Mucosa of rectum (tissue), 2 donors: ENCODE measurements at regions not wholly inside any gene's neighbourhood (a gene's known extent, or its start where the extent isn't known, plus 50 kb on each side); places are given as distances from the start of the nearest gene placed in this dataset.

ENCODE experiments used
- H3K27ac ChIP-seq, 2 donors: one replicate each; pipeline ENCODE4 v1.7.0; 2013; ENCODE audit warnings: inconsistent platforms in 2 of 2, low read depth in 2 of 2, low read length in 2 of 2
- H3K27me3 ChIP-seq, 2 donors: one replicate each; pipeline ENCODE4 v1.7.0; 2013; ENCODE audit warnings: low read length in 2 of 2; ENCODE audit not compliant: control insufficient read depth in 2 of 2, insufficient read depth in 2 of 2
- H3K36me3 ChIP-seq, 2 donors: one replicate each; pipeline ENCODE4 v1.7.0; 2013; ENCODE audit warnings: low read length in 2 of 2; ENCODE audit not compliant: control insufficient read depth in 2 of 2, insufficient read depth in 2 of 2
- H3K4me1 ChIP-seq, 2 donors: one replicate each; pipeline ENCODE4 v1.7.0; 2013; ENCODE audit warnings: low read length in 2 of 2, mild to moderate bottlenecking in 1 of 2; ENCODE audit not compliant: control insufficient read depth in 2 of 2, insufficient read depth in 2 of 2
- H3K4me3 ChIP-seq, 2 donors: one replicate each; pipeline ENCODE4 v1.7.0; 2013; ENCODE audit warnings: low read length in 2 of 2
- H3K9ac ChIP-seq, 2 donors: one replicate each; pipeline ENCODE4 v1.7.0; 2013; ENCODE audit warnings: low read length in 2 of 2, low read depth in 1 of 2, mild to moderate bottlenecking in 1 of 2
- H3K9me3 ChIP-seq, 2 donors: one replicate each; pipeline ENCODE4 v1.7.0; 2013; ENCODE audit warnings: low read length in 2 of 2; ENCODE audit not compliant: control insufficient read depth in 2 of 2
- donor health status: healthy.
- donor health status: Normal muscosa, but diverticular disease.

GRCh38 chr2:104758199-104758620 is 95.7 kb upstream of the POU3F3 start:
- no peaks in the 10 kb centered on the region for H3K4me1 ChIP-seq
- no peak overlapping the region for H3K27ac ChIP-seq
- no peaks in the 10 kb centered on the region for H3K36me3 ChIP-seq
- H3K4me3 ChIP-seq: no peak overlapping the region
- H3K9me3 ChIP-seq: no peaks in the 10 kb centered on the region
- no peaks in the 10 kb centered on the region for H3K27me3 ChIP-seq
- H3K9ac ChIP-seq: no peak overlapping the region

- no peaks in the 10 kb centered on the region for H3K9me3 ChIP-seq
- H3K9ac ChIP-seq: no peak overlapping the region
- H3K4me1 ChIP-seq: no peaks in the 10 kb centered on the region
- H3K27me3 ChIP-seq: no peaks in the 10 kb centered on the region
- no peak overlapping the region for H3K4me3 ChIP-seq
- no peak overlapping the region for H3K27ac ChIP-seq
- no peaks in the 10 kb centered on the region for H3K36me3 ChIP-seq
These were observed 91.9 kb upstream of the POU3F3 start for GRCh38 chr2:104762031-104762430.

- Histone ChIP-seq H3K27ac (no peak overlapping the region), H3K4me1 (no peaks in the 10 kb centered on the region), H3K36me3 (no peaks in the 10 kb centered on the region), H3K27me3 (no peaks in the 10 kb centered on the region), H3K4me3 (no peak overlapping the region), H3K9me3 (no peaks in the 10 kb centered on the region), H3K9ac (no peak overlapping the region)
These were observed 87.2 kb upstream of the POU3F3 start for GRCh38 chr2:104766683-104767082.

GRCh38 chr2:104768694-104769093 is 85.2 kb upstream of the POU3F3 start:
- Histone ChIP-seq H3K36me3 (no peaks in the 10 kb centered on the region), H3K9me3 (no peaks in the 10 kb centered on the region), H3K27ac (no peak overlapping the region), H3K9ac (no peak overlapping the region), H3K4me3 (no peak overlapping the region), H3K27me3 (no peaks in the 10 kb centered on the region), H3K4me1 (no peaks in the 10 kb centered on the region)

GRCh38 chr2:104769096-104769495 is 84.8 kb upstream of the POU3F3 start:
- Histone ChIP-seq H3K36me3 (no peaks in the 10 kb centered on the region), H3K9ac (no peak overlapping the region)

GRCh38 chr2:104772996-104773395 is 80.9 kb upstream of the POU3F3 start:
- Histone ChIP-seq H3K27me3 (no peaks in the 10 kb centered on the region), H3K4me3 (no peak overlapping the region), H3K9ac (no peak overlapping the region), H3K9me3 (no peaks in the 10 kb centered on the region), H3K27ac (no peak overlapping the region), H3K4me1 (no peaks in the 10 kb centered on the region), H3K36me3 (no peaks in the 10 kb centered on the region)

More at GRCh38 chr2:104769096-104769495, 84.8 kb upstream of the POU3F3 start:
- Histone ChIP-seq H3K9me3 (no peaks in the 10 kb centered on the region), H3K27me3 (no peaks in the 10 kb centered on the region), H3K4me3 (no peak overlapping the region), H3K4me1 (no peaks in the 10 kb centered on the region), H3K27ac (no peak overlapping the region)

- H3K9ac ChIP-seq: no peak overlapping the region
- no peaks in the 10 kb centered on the region for H3K27me3 ChIP-seq
- no peaks in the 10 kb centered on the region for H3K9me3 ChIP-seq
- no peaks in the 10 kb centered on the region for H3K4me1 ChIP-seq
- no peak overlapping the region for H3K4me3 ChIP-seq
- no peak overlapping the region for H3K27ac ChIP-seq
- no peaks in the 10 kb centered on the region for H3K36me3 ChIP-seq
These were observed 79.3 kb upstream of the POU3F3 start for GRCh38 chr2:104774631-104775030.

GRCh38 chr2:104777721-104778120 is 76.2 kb upstream of the POU3F3 start:
- H3K4me1 ChIP-seq: no peaks in the 10 kb centered on the region
- no peaks in the 10 kb centered on the region for H3K27me3 ChIP-seq
- H3K4me3 ChIP-seq: no peak overlapping the region
- no peak overlapping the region for H3K27ac ChIP-seq
- no peaks in the 10 kb centered on the region for H3K36me3 ChIP-seq
- H3K9ac ChIP-seq: no peak overlapping the region
- no peaks in the 10 kb centered on the region for H3K9me3 ChIP-seq

GRCh38 chr2:104781151-104781550 is 72.8 kb upstream of the POU3F3 start:
- Histone ChIP-seq H3K9me3 (no peaks in the 10 kb centered on the region), H3K27me3 (no peaks in the 10 kb centered on the region), H3K9ac (no peak overlapping the region), H3K27ac (no peak overlapping the region), H3K4me1 (no peaks in the 10 kb centered on the region), H3K36me3 (no peaks in the 10 kb centered on the region), H3K4me3 (no peak overlapping the region)

- no peak overlapping the region for H3K9ac ChIP-seq
- no peaks in the 10 kb centered on the region for H3K9me3 ChIP-seq
These were observed 69.7 kb upstream of the POU3F3 start for GRCh38 chr2:104784264-104784663.

GRCh38 chr2:104786204-104786603 is 67.7 kb upstream of the POU3F3 start:
- H3K27me3 ChIP-seq: no peaks in the 10 kb centered on the region
- H3K27ac ChIP-seq: no peak overlapping the region
- H3K9me3 ChIP-seq: no peaks in the 10 kb centered on the region
- H3K4me3 ChIP-seq: no peak overlapping the region
- no peaks in the 10 kb centered on the region for H3K4me1 ChIP-seq
- no peak overlapping the region for H3K9ac ChIP-seq
- no peaks in the 10 kb centered on the region for H3K36me3 ChIP-seq

More at GRCh38 chr2:104784264-104784663, 69.7 kb upstream of the POU3F3 start:
- Histone ChIP-seq H3K27me3 (no peaks in the 10 kb centered on the region), H3K36me3 (no peaks in the 10 kb centered on the region), H3K27ac (no peak overlapping the region), H3K4me3 (no peak overlapping the region), H3K4me1 (no peaks in the 10 kb centered on the region)
